HEK293 (cell line): ENCODE measurements at regions not wholly inside any gene's neighbourhood (a gene's known extent, or its start where the extent isn't known, plus 50 kb on each side); places are given as distances from the start of the nearest gene placed in this dataset.

Experiments
- BCL11A ChIP-seq: fragments of 450-650 bp; formaldehyde crosslinking; IDR thresholded peaks from 2 replicates; pipeline ENCODE4 v1.5.1; 2016; ENCODE audit warnings: low read depth, missing biosample characterization, missing genetic modification characterization
- GLIS2 ChIP-seq: fragments of 450-650 bp; formaldehyde crosslinking; IDR thresholded peaks from 2 replicates; pipeline ENCODE4 v1.5.1; 2016; ENCODE audit warnings: missing biosample characterization, missing genetic modification characterization
- MYNN ChIP-seq: fragments of 450-650 bp; formaldehyde crosslinking; IDR thresholded peaks from 2 replicates; pipeline ENCODE4 v1.5.1; 2016; ENCODE audit warnings: missing biosample characterization, missing genetic modification characterization, borderline replicate concordance
- PRDM1 ChIP-seq: fragments of 450-650 bp; formaldehyde crosslinking; IDR thresholded peaks from 2 replicates; pipeline ENCODE4; 2016; ENCODE audit warnings: missing biosample characterization, missing genetic modification characterization
- YY2 ChIP-seq: fragments of 450-650 bp; formaldehyde crosslinking; IDR thresholded peaks from 2 replicates; pipeline ENCODE4 v1.5.1; 2016; ENCODE audit warnings: missing biosample characterization, missing genetic modification characterization
- ZFP3 ChIP-seq: fragments of 450-650 bp; formaldehyde crosslinking; IDR thresholded peaks from 2 replicates; pipeline ENCODE4 v1.5.1; 2016; ENCODE audit warnings: low read depth, missing biosample characterization, missing genetic modification characterization
- ZNF2 ChIP-seq: fragments of 450-650 bp; formaldehyde crosslinking; IDR thresholded peaks from 2 replicates; pipeline ENCODE4 v1.5.1; 2016; ENCODE audit warnings: missing biosample characterization, missing genetic modification characterization
- ZNF202 ChIP-seq: fragments of 450-650 bp; formaldehyde crosslinking; IDR thresholded peaks from 2 replicates; pipeline ENCODE4 v1.5.1; 2016; ENCODE audit warnings: missing biosample characterization, missing genetic modification characterization, borderline replicate concordance
- ZNF214 ChIP-seq: fragments of 450-650 bp; formaldehyde crosslinking; IDR thresholded peaks from 2 replicates; pipeline ENCODE4 v1.5.1; 2017; ENCODE audit warnings: missing biosample characterization, mild to moderate bottlenecking, missing genetic modification characterization, borderline replicate concordance
- ZNF223 ChIP-seq: fragments of 450-650 bp; formaldehyde crosslinking; IDR thresholded peaks from 2 replicates; pipeline ENCODE4 v1.5.1; 2016; ENCODE audit warnings: missing biosample characterization, missing genetic modification characterization
- ZNF324 ChIP-seq: fragments of 450-650 bp; formaldehyde crosslinking; IDR thresholded peaks from 2 replicates; pipeline ENCODE4 v1.5.1; 2016; ENCODE audit warnings: missing biosample characterization, missing genetic modification characterization
- ZNF350 ChIP-seq: fragments of 450-650 bp; formaldehyde crosslinking; IDR thresholded peaks from 2 replicates; pipeline ENCODE4 v1.5.0; 2017; ENCODE audit warnings: missing biosample characterization, mild to moderate bottlenecking, missing genetic modification characterization
- ZNF394 ChIP-seq: fragments of 450-650 bp; formaldehyde crosslinking; IDR thresholded peaks from 2 replicates; pipeline ENCODE4 v1.5.1; 2016; ENCODE audit warnings: missing biosample characterization, missing genetic modification characterization, mild to moderate bottlenecking, moderate library complexity, borderline replicate concordance
- ZNF404 ChIP-seq: fragments of 450-650 bp; formaldehyde crosslinking; IDR thresholded peaks from 2 replicates; pipeline ENCODE4 v1.5.1; 2017; ENCODE audit warnings: missing biosample characterization, missing genetic modification characterization
- ZNF473 ChIP-seq: fragments of 450-650 bp; formaldehyde crosslinking; IDR thresholded peaks from 2 replicates; pipeline ENCODE4 v1.5.1; 2017; ENCODE audit warnings: missing biosample characterization, missing genetic modification characterization
- ZNF548 ChIP-seq: fragments of 450-650 bp; formaldehyde crosslinking; IDR thresholded peaks from 2 replicates; pipeline ENCODE4 v1.5.1; 2016; ENCODE audit warnings: missing biosample characterization, missing genetic modification characterization
- ZNF707 ChIP-seq: fragments of 450-650 bp; formaldehyde crosslinking; IDR thresholded peaks from 2 replicates; pipeline ENCODE4 v1.5.1; 2016; ENCODE audit warnings: missing biosample characterization, missing genetic modification characterization
- ZSCAN30 ChIP-seq: fragments of 450-650 bp; IDR thresholded peaks from 2 replicates; pipeline ENCODE4 v1.5.1; 2018; ENCODE audit warnings: missing biosample characterization, mild to moderate bottlenecking, missing genetic modification characterization, moderate library complexity
- TF ChIP-seq, protein P1 (sequence below): fragments of 450-650 bp; formaldehyde crosslinking; IDR thresholded peaks from 2 replicates; pipeline ENCODE4 v1.5.1; 2016; ENCODE audit warnings: missing biosample characterization, missing genetic modification characterization
- TF ChIP-seq, protein P2 (sequence below): fragments of 450-650 bp; IDR thresholded peaks from 2 replicates; pipeline ENCODE4 v1.5.1; 2018; ENCODE audit warnings: missing biosample characterization, missing genetic modification characterization
- TF ChIP-seq, protein P3 (sequence below): fragments of 450-650 bp; formaldehyde crosslinking; IDR thresholded peaks from 2 replicates; pipeline ENCODE4 v1.5.1; 2016; ENCODE audit warnings: missing biosample characterization, missing genetic modification characterization
- TF ChIP-seq, protein P4 (sequence below): fragments of 450-650 bp; formaldehyde crosslinking; IDR thresholded peaks from 2 replicates; pipeline ENCODE4 v1.5.1; 2016; ENCODE audit warnings: missing biosample characterization, missing genetic modification characterization, borderline replicate concordance
- TF ChIP-seq, protein P5 (sequence below): fragments of 450-650 bp; formaldehyde crosslinking; IDR thresholded peaks from 2 replicates; pipeline ENCODE4 v1.5.1; 2016; ENCODE audit warnings: missing biosample characterization, missing genetic modification characterization
- TF ChIP-seq, protein P6 (sequence below): fragments of 450-650 bp; formaldehyde crosslinking; IDR thresholded peaks from 2 replicates; pipeline ENCODE4 v1.5.1; 2016; ENCODE audit warnings: missing biosample characterization, missing genetic modification characterization, borderline replicate concordance

DNA sequence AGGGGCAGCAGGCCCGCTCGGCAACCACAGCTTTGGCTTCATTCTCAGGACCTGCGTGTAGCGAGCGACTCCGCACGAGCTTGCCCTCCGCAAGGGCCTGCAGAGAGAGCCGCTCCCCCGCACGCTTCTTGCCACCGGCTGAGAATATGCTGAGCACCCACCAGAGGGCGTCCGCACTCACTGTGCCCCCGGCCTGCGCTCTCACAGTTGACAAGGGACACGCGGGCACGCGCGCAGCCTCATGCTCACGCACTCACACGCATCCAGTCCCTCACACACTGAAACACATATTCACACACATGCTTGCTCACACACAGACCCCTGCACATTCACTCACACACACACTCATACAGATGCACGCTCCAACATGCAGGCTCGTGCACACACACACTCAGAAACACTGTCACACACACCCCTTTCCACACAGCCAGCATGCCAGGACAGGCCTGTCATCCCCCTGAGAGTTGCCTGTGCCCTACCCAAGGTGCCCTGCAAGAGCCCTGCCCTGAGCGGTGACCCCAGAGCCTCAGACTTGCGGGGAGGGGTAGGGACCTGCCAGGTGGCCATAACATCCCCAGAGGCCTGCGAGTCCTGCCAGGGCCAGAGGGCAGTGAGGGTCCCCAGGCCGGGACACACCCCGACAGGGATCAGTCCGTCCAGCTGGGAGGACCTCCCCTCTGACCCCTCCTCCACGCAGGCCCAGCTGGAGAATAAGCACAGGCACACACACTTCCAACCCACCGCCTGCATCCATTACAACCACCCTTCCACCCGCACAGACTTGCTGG lies 174.1 kb downstream of the BMP7 start (continued):
- TF ChIP-seq, protein P1, sequence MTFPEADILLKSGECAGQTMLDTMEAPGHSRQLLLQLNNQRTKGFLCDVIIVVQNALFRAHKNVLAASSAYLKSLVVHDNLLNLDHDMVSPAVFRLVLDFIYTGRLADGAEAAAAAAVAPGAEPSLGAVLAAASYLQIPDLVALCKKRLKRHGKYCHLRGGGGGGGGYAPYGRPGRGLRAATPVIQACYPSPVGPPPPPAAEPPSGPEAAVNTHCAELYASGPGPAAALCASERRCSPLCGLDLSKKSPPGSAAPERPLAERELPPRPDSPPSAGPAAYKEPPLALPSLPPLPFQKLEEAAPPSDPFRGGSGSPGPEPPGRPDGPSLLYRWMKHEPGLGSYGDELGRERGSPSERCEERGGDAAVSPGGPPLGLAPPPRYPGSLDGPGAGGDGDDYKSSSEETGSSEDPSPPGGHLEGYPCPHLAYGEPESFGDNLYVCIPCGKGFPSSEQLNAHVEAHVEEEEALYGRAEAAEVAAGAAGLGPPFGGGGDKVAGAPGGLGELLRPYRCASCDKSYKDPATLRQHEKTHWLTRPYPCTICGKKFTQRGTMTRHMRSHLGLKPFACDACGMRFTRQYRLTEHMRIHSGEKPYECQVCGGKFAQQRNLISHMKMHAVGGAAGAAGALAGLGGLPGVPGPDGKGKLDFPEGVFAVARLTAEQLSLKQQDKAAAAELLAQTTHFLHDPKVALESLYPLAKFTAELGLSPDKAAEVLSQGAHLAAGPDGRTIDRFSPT (tag by site-specific recombination): peak; percentile 44; the same call in 1 of the 2 replicates
- TF ChIP-seq, protein P2, sequence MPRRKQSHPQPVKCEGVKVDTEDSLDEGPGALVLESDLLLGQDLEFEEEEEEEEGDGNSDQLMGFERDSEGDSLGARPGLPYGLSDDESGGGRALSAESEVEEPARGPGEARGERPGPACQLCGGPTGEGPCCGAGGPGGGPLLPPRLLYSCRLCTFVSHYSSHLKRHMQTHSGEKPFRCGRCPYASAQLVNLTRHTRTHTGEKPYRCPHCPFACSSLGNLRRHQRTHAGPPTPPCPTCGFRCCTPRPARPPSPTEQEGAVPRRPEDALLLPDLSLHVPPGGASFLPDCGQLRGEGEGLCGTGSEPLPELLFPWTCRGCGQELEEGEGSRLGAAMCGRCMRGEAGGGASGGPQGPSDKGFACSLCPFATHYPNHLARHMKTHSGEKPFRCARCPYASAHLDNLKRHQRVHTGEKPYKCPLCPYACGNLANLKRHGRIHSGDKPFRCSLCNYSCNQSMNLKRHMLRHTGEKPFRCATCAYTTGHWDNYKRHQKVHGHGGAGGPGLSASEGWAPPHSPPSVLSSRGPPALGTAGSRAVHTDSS (tag by site-specific recombination): no peak
- TF ChIP-seq, protein P3, sequence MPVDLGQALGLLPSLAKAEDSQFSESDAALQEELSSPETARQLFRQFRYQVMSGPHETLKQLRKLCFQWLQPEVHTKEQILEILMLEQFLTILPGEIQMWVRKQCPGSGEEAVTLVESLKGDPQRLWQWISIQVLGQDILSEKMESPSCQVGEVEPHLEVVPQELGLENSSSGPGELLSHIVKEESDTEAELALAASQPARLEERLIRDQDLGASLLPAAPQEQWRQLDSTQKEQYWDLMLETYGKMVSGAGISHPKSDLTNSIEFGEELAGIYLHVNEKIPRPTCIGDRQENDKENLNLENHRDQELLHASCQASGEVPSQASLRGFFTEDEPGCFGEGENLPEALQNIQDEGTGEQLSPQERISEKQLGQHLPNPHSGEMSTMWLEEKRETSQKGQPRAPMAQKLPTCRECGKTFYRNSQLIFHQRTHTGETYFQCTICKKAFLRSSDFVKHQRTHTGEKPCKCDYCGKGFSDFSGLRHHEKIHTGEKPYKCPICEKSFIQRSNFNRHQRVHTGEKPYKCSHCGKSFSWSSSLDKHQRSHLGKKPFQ (tag by site-specific recombination): no peak
- no peak for TF ChIP-seq BCL11A
- no peak for TF ChIP-seq ZNF473
- TF ChIP-seq, protein P4, sequence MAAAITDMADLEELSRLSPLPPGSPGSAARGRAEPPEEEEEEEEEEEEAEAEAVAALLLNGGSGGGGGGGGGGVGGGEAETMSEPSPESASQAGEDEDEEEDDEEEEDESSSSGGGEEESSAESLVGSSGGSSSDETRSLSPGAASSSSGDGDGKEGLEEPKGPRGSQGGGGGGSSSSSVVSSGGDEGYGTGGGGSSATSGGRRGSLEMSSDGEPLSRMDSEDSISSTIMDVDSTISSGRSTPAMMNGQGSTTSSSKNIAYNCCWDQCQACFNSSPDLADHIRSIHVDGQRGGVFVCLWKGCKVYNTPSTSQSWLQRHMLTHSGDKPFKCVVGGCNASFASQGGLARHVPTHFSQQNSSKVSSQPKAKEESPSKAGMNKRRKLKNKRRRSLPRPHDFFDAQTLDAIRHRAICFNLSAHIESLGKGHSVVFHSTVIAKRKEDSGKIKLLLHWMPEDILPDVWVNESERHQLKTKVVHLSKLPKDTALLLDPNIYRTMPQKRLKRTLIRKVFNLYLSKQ (tag by site-specific recombination): no peak
- 0 out of 2 replicates have a peak, but pooled peaks have one; percentile 57 for TF ChIP-seq GLIS2 (tag by site-specific recombination)
- no peak for TF ChIP-seq ZNF223 (tag by site-specific recombination)
- TF ChIP-seq ZNF707 (tag by site-specific recombination): no peak
- no peak for TF ChIP-seq ZNF404
- TF ChIP-seq, protein P5, sequence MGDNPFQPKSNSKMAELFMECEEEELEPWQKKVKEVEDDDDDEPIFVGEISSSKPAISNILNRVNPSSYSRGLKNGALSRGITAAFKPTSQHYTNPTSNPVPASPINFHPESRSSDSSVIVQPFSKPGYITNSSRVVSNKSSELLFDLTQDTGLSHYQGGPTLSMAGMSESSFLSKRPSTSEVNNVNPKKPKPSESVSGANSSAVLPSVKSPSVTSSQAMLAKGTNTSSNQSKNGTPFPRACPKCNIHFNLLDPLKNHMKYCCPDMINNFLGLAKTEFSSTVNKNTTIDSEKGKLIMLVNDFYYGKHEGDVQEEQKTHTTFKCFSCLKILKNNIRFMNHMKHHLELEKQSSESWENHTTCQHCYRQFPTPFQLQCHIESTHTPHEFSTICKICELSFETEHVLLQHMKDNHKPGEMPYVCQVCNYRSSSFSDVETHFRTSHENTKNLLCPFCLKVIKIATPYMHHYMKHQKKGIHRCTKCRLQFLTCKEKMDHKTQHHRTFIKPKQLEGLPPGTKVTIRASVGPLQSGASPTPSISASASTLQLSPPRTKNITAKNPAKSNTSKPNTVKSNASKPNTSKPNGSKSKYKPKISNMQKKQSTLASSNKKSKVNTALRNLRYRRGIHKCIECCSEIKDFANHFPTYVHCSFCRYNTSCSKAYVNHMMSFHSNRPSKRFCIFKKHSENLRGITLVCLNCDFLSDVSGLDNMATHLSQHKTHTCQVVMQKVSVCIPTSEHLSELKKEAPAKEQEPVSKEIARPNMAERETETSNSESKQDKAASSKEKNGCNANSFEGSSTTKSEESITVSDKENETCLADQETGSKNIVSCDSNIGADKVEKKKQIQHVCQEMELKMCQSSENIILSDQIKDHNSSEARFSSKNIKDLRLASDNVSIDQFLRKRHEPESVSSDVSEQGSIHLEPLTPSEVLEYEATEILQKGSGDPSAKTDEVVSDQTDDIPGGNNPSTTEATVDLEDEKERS (tag by site-specific recombination): no peak
- no peak for TF ChIP-seq ZNF548
- TF ChIP-seq, protein P6, sequence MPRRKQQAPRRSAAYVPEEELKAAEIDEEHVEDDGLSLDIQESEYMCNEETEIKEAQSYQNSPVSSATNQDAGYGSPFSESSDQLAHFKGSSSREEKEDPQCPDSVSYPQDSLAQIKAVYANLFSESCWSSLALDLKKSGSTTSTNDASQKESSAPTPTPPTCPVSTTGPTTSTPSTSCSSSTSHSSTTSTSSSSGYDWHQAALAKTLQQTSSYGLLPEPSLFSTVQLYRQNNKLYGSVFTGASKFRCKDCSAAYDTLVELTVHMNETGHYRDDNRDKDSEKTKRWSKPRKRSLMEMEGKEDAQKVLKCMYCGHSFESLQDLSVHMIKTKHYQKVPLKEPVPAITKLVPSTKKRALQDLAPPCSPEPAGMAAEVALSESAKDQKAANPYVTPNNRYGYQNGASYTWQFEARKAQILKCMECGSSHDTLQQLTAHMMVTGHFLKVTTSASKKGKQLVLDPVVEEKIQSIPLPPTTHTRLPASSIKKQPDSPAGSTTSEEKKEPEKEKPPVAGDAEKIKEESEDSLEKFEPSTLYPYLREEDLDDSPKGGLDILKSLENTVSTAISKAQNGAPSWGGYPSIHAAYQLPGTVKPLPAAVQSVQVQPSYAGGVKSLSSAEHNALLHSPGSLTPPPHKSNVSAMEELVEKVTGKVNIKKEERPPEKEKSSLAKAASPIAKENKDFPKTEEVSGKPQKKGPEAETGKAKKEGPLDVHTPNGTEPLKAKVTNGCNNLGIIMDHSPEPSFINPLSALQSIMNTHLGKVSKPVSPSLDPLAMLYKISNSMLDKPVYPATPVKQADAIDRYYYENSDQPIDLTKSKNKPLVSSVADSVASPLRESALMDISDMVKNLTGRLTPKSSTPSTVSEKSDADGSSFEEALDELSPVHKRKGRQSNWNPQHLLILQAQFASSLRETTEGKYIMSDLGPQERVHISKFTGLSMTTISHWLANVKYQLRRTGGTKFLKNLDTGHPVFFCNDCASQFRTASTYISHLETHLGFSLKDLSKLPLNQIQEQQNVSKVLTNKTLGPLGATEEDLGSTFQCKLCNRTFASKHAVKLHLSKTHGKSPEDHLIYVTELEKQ: no peak
- TF ChIP-seq ZSCAN30 (tag by site-specific recombination): no peak
- TF ChIP-seq ZNF202 (tag by site-specific recombination): no peak
- 0 out of 2 replicates have a peak, but pooled peaks have one; percentile 25 for TF ChIP-seq ZNF324
- peak; percentile 21; the same call in 1 of the 2 replicates for TF ChIP-seq ZNF394
- TF ChIP-seq ZNF2 (tag by site-specific recombination): peak; percentile 81; the same call in 1 of the 2 replicates
- TF ChIP-seq YY2: no peak
- no peak for TF ChIP-seq PRDM1 (tag by site-specific recombination)
- no peak for TF ChIP-seq MYNN
- no peak for TF ChIP-seq ZNF350 (tag by site-specific recombination)
- TF ChIP-seq ZFP3: no peak
- no peak for TF ChIP-seq ZNF214 (tag by site-specific recombination)
